A549 (cell line): ENCODE measurements at regions not wholly inside any gene's neighbourhood (a gene's known extent, or its start where the extent isn't known, plus 50 kb on each side); places are given as distances from the start of the nearest gene placed in this dataset.

ENCODE experiments used
- BHLHE40 ChIP-seq: IDR thresholded peaks from 2 replicates; pipeline ENCODE4 v1.6.1; 2012; ENCODE audit warnings: low read depth, low read length, inconsistent platforms
- CTCF ChIP-seq: fragments of >200 bp; sonication (Bioruptor Twin); formaldehyde crosslinking; IDR thresholded peaks from 3 replicates; pipeline ENCODE4 v1.5.1; 2016
- KDM1A ChIP-seq: fragments of 200-600 bp; sonication (generic); IDR thresholded peaks from 2 replicates; pipeline ENCODE4 v1.6.1; 2016; ENCODE audit warnings: low read depth, mild to moderate bottlenecking
- POLR2A ChIP-seq: IDR thresholded peaks from 2 replicates; pipeline ENCODE4 v1.6.1; 2012; ENCODE audit warnings: mild to moderate bottlenecking, low read length
- RARB ChIP-seq: fragments of 250-450 bp; sonication (Bioruptor Pico); IDR thresholded peaks from 2 replicates; pipeline ENCODE4 v1.8.0; 2021; ENCODE audit warnings: mild to moderate bottlenecking, moderate library complexity
- ZSCAN20 ChIP-seq: fragments of 250-450 bp; sonication (Bioruptor Pico); IDR thresholded peaks from 2 replicates; pipeline ENCODE4 v1.8.0; 2022; ENCODE audit warnings: mild to moderate bottlenecking, moderate library complexity

- TF ChIP-seq KDM1A: no peak
- no peak for TF ChIP-seq POLR2A
- TF ChIP-seq RARB (CRISPR knock-in tag): no peak
- TF ChIP-seq ZSCAN20: no peak
- TF ChIP-seq CTCF: no peak
- no peak for TF ChIP-seq BHLHE40
Observed at GRCh38 chr22:49355211-49355920, 472.3 kb downstream of the BRD1 start.
